ENCODE measurements at regions not wholly inside any gene's neighbourhood (a gene's known extent, or its start where the extent isn't known, plus 50 kb on each side); places are given as distances from the start of the nearest gene placed in this dataset.

DNA sequence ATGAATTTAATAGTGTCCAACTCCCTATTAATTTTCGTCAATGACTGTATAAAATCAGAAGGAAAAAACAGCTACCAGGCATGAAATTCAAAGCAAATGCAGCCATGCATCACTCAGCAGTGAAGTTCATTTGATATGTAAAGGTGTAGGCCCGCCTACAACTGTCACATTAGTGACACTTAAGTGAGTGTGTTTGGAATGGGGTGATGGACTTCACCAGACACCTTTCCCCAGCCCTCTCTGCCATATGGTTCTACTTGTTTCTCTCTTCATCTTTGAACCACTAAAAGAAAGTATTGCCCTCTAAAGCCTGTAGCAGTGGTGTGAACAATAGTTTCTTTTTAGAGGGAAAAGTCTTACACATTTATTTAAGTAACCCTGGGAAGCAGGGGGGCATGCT lies 124.0 kb downstream of the SIPA1L2 start:
- TF ChIP-seq, protein P1, sequence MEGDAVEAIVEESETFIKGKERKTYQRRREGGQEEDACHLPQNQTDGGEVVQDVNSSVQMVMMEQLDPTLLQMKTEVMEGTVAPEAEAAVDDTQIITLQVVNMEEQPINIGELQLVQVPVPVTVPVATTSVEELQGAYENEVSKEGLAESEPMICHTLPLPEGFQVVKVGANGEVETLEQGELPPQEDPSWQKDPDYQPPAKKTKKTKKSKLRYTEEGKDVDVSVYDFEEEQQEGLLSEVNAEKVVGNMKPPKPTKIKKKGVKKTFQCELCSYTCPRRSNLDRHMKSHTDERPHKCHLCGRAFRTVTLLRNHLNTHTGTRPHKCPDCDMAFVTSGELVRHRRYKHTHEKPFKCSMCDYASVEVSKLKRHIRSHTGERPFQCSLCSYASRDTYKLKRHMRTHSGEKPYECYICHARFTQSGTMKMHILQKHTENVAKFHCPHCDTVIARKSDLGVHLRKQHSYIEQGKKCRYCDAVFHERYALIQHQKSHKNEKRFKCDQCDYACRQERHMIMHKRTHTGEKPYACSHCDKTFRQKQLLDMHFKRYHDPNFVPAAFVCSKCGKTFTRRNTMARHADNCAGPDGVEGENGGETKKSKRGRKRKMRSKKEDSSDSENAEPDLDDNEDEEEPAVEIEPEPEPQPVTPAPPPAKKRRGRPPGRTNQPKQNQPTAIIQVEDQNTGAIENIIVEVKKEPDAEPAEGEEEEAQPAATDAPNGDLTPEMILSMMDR (IDR thresholded peaks at IDR 0.05) = no peak
- TF ChIP-seq POLR2AphosphoS5 (IDR thresholded peaks at IDR 0.05) = no peak

All from gastroesophageal sphincter (tissue), 3 donors.